ENCODE measurements at regions not wholly inside any gene's neighbourhood (a gene's known extent, or its start where the extent isn't known, plus 50 kb on each side); places are given as distances from the start of the nearest gene placed in this dataset.

DNA sequence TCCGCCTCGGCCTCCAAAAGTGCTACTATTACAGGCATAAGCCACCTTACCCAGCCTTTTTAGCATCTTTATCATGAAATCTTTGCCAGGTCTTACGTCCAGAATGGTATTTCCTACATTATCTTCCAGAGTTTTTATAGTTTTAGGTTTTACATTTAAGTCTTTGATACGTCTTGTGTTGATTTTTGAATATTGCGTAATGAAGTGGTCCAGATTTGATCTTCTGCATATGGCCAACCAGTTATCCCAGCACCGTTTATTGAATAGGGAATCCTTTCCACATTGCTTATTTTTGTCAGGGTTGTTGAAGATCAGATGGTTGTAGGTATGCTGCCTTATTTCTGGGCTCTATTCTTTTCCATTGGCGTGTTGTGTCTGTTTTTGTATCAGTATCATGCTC is 349.6 kb downstream of the KCTD8 start:
- Histone ChIP-seq H3K27me3 (replicated peaks; ENCODE audit: insufficient read depth) (no peaks in the 10 kb centered on the region), H3K27ac (no peak overlapping the region), H3K36me3 (no peaks in the 10 kb centered on the region), H3K4me1 (ENCODE audit: control insufficient read depth in 1 of 2, low read depth in 2 of 2) (no peaks in the 10 kb centered on the region), H3K4me3 (no peak overlapping the region), H3K9me3 (no peaks in the 10 kb centered on the region)
- DNase-seq (ENCODE audit: low spot score) = no peak
- TF ChIP-seq, protein P1, sequence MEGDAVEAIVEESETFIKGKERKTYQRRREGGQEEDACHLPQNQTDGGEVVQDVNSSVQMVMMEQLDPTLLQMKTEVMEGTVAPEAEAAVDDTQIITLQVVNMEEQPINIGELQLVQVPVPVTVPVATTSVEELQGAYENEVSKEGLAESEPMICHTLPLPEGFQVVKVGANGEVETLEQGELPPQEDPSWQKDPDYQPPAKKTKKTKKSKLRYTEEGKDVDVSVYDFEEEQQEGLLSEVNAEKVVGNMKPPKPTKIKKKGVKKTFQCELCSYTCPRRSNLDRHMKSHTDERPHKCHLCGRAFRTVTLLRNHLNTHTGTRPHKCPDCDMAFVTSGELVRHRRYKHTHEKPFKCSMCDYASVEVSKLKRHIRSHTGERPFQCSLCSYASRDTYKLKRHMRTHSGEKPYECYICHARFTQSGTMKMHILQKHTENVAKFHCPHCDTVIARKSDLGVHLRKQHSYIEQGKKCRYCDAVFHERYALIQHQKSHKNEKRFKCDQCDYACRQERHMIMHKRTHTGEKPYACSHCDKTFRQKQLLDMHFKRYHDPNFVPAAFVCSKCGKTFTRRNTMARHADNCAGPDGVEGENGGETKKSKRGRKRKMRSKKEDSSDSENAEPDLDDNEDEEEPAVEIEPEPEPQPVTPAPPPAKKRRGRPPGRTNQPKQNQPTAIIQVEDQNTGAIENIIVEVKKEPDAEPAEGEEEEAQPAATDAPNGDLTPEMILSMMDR (IDR thresholded peaks at IDR 0.05) = no peak
- ATAC-seq (ENCODE audit: insufficient number of reproducible peaks, low FRiP score, low read depth) = no peak

- H3K4me3 ChIP-seq = no peak overlapping the region
- TF ChIP-seq, protein P1 (IDR thresholded peaks at IDR 0.05) = no peak
- no peaks in the 10 kb centered on the region for H3K36me3 ChIP-seq
- no peaks in the 10 kb centered on the region for H3K4me1 ChIP-seq (ENCODE audit: control insufficient read depth in 1 of 2, low read depth in 2 of 2)
- H3K9me3 ChIP-seq = no peaks in the 10 kb centered on the region
- no peak overlapping the region for H3K27ac ChIP-seq
- no peaks in the 10 kb centered on the region for H3K27me3 ChIP-seq (replicated peaks; ENCODE audit: insufficient read depth)
- DNase-seq (ENCODE audit: low spot score) = no peak
- no peak for ATAC-seq (ENCODE audit: insufficient number of reproducible peaks, low FRiP score, low read depth)
These were observed 348.2 kb downstream of the KCTD8 start for GRCh38 chr4:44100456-44100855.

- TF ChIP-seq, protein P1 (IDR thresholded peaks at IDR 0.05) = no peak
These were observed 329.5 kb downstream of the KCTD8 start for GRCh38 chr4:44118971-44119680.

DNA sequence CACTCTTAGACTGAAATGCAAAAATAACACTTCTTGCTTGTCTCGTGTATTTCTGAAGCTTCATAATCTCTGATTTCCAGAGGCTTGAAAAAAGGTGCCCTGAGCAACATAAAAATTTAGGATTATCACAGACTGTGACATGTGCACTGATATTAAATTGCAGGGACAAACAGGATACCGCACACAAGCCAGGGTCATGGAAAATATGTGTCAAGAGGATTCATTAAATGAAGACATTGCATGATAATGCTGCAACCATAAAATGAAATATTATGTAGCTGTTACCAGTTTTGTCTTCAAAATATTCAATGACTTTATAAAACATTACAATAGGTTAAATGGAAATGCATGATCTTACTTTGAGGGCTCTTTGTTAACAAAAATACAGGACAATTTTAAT is 328.0 kb downstream of the KCTD8 start:
- no peak for DNase-seq (ENCODE audit: low spot score)
- Histone ChIP-seq H3K36me3 (no peaks in the 10 kb centered on the region), H3K4me3 (no peak overlapping the region)

More at GRCh38 chr4:44118971-44119680, 329.5 kb downstream of the KCTD8 start:
- Histone ChIP-seq H3K4me1 (ENCODE audit: control insufficient read depth in 1 of 2, low read depth in 2 of 2) (no peaks in the 10 kb centered on the region), H3K9me3 (no peaks in the 10 kb centered on the region), H3K27ac (no peak overlapping the region), H3K36me3 (no peaks in the 10 kb centered on the region), H3K27me3 (replicated peaks; ENCODE audit: insufficient read depth) (no peaks in the 10 kb centered on the region), H3K4me3 (no peak overlapping the region)
- DNase-seq (ENCODE audit: low spot score) (no peak), ATAC-seq (ENCODE audit: insufficient number of reproducible peaks, low FRiP score, low read depth) (no peak)

GRCh38 chr4:44121210-44121609 is 327.4 kb downstream of the KCTD8 start:
- no peaks in the 10 kb centered on the region for H3K4me1 ChIP-seq (ENCODE audit: control insufficient read depth in 1 of 2, low read depth in 2 of 2)
- TF ChIP-seq, protein P1 (IDR thresholded peaks at IDR 0.05) = no peak

More for the DNA sequence above, 328.0 kb downstream of the KCTD8 start:
- TF ChIP-seq, protein P1 (IDR thresholded peaks at IDR 0.05) = no peak
- no peak overlapping the region for H3K27ac ChIP-seq
- no peaks in the 10 kb centered on the region for H3K9me3 ChIP-seq
- no peaks in the 10 kb centered on the region for H3K4me1 ChIP-seq (ENCODE audit: control insufficient read depth in 1 of 2, low read depth in 2 of 2)
- H3K27me3 ChIP-seq (replicated peaks; ENCODE audit: insufficient read depth) = no peaks in the 10 kb centered on the region
- ATAC-seq (ENCODE audit: insufficient number of reproducible peaks, low FRiP score, low read depth) = no peak

More at GRCh38 chr4:44121210-44121609, 327.4 kb downstream of the KCTD8 start:
- no peaks in the 10 kb centered on the region for H3K36me3 ChIP-seq
- H3K4me3 ChIP-seq = no peak overlapping the region
- ATAC-seq (ENCODE audit: insufficient number of reproducible peaks, low FRiP score, low read depth) (no peak), DNase-seq (ENCODE audit: low spot score) (no peak)
- H3K9me3 ChIP-seq = no peaks in the 10 kb centered on the region
- no peaks in the 10 kb centered on the region for H3K27me3 ChIP-seq (replicated peaks; ENCODE audit: insufficient read depth)
- no peak overlapping the region for H3K27ac ChIP-seq
